ENCODE measurements at regions not wholly inside any gene's neighbourhood (a gene's known extent, or its start where the extent isn't known, plus 50 kb on each side); places are given as distances from the start of the nearest gene placed in this dataset.

DNA sequence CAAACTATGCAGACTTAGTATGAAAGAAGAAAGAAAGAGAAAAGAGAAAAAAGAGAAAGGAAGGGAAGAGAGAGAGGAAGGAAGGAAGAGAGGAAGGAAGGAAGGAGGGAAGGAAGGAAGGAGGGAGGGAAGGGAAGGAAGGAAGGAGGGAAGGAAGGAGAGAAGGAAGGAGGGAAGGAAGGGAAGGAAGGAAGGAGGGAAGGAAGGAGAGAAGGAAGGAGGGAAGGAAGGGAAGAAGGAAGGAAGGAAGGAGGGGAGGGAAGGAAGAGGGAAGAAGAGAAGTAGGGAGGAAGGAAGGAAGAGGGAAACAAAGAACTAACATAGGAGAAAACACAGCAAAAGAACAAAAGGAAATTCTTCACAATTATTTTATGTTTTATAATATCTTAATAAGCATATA, 502.1 kb downstream of the SOX6 start:
- peaks cover 6% of the 10 kb centered on the region for H3K4me1 ChIP-seq
- no peaks in the 10 kb centered on the region for H3K27me3 ChIP-seq
- DNase-seq, result no peak
- no peak overlapping the region for H3K27ac ChIP-seq
- TF ChIP-seq POLR2A (IDR thresholded peaks at IDR 0.05), result no peak
- TF ChIP-seq, protein P1, sequence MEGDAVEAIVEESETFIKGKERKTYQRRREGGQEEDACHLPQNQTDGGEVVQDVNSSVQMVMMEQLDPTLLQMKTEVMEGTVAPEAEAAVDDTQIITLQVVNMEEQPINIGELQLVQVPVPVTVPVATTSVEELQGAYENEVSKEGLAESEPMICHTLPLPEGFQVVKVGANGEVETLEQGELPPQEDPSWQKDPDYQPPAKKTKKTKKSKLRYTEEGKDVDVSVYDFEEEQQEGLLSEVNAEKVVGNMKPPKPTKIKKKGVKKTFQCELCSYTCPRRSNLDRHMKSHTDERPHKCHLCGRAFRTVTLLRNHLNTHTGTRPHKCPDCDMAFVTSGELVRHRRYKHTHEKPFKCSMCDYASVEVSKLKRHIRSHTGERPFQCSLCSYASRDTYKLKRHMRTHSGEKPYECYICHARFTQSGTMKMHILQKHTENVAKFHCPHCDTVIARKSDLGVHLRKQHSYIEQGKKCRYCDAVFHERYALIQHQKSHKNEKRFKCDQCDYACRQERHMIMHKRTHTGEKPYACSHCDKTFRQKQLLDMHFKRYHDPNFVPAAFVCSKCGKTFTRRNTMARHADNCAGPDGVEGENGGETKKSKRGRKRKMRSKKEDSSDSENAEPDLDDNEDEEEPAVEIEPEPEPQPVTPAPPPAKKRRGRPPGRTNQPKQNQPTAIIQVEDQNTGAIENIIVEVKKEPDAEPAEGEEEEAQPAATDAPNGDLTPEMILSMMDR (IDR thresholded peaks at IDR 0.05), result no peak
- intact Hi-C loops (cut with DNase I; ENCODE audit: low total_unique reads), result no loop called here
- no peaks in the 10 kb centered on the region for H3K36me3 ChIP-seq (ENCODE audit: low read depth, missing control alignments)
- H3K4me3 ChIP-seq, result no peak overlapping the region
- no peaks in the 10 kb centered on the region for H3K9me3 ChIP-seq

DNA sequence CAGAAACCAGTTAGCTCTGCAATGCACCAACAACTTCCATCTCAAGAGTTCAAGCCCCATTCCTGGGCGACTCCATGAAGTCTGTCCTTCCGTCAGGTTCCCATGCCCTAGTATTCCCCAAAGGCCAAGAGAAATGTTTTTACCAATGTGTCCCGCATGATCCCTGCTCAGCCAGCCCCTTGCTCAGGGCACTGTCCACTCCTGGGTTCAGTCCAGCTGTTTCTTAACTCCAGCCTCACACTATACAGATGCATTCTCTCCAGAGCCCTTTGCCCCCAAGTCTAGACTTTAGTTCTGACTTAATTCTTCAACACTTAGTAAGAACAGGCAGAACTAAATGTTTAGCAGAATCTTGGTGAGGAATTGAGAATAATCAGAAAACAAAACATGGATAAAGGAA, 497.5 kb downstream of the SOX6 start:
- H3K27me3 ChIP-seq, result no peaks in the 10 kb centered on the region
- H3K4me3 ChIP-seq, result no peak overlapping the region
- WGBS, 2 donors, result 87 to 94% methylated on average over 3 of the region's 3 CpGs
- DNase-seq, result no peak
- H3K36me3 ChIP-seq (ENCODE audit: low read depth, missing control alignments), result no peaks in the 10 kb centered on the region
- no peak for TF ChIP-seq POLR2A (IDR thresholded peaks at IDR 0.05)
- TF ChIP-seq, protein P1 (IDR thresholded peaks at IDR 0.05), result no peak
- no peaks in the 10 kb centered on the region for H3K4me1 ChIP-seq
- intact Hi-C loops (cut with DNase I; ENCODE audit: low total_unique reads), result no loop called here
- H3K27ac ChIP-seq, result no peak overlapping the region
- no peaks in the 10 kb centered on the region for H3K9me3 ChIP-seq

DNA sequence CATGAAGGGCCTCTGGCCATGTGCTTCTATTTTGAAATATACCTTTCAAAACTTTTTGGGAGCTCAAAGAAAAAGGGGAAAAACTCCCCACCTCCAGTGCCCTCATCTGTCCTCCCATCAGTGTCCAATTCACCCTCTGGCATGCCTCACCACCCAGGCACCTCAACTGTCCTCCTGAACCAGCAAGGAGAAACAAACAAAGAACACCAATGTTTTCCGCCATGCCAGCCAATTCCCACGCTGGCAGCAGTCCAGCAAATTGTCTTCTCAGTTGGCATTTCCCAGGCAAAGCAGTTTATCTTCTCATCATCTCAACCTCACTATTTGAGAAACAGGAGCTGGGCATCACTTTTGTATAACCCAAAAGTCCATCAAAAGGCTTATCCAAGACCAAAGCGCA, 496.9 kb downstream of the SOX6 start:
- no peak for TF ChIP-seq POLR2A (IDR thresholded peaks at IDR 0.05)
- TF ChIP-seq, protein P1 (IDR thresholded peaks at IDR 0.05), result no peak
- Histone ChIP-seq H3K9me3 (no peaks in the 10 kb centered on the region), H3K4me1 (no peaks in the 10 kb centered on the region), H3K27me3 (no peaks in the 10 kb centered on the region), H3K4me3 (no peak overlapping the region), H3K36me3 (ENCODE audit: low read depth, missing control alignments) (no peaks in the 10 kb centered on the region), H3K27ac (no peak overlapping the region)
- WGBS, 2 donors, result 85 to 97% methylated on average over 3 of the region's 3 CpGs
- intact Hi-C loops (cut with DNase I; ENCODE audit: low total_unique reads), result no loop called here
- DNase-seq, result no peak

DNA sequence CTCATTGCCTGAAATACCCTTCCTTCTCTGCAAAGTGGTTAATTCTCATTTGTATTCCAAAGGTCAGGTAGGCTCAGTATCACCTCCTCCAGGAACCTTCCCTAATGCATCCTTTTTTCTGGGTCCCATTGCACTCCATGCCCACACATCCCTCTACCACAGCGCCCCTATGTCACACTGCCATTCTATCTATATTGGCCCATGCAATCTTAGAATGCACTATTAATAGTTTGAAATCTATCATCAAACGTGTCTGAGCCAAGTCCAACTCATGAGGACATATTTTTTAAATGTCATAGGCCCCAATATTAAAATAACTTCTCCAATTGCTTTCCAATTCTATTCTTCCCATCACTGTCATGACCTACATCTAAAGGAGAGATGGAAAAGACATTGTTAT, 495.1 kb downstream of the SOX6 start:
- Histone ChIP-seq H3K9me3 (no peaks in the 10 kb centered on the region), H3K4me3 (no peak overlapping the region), H3K4me1 (no peaks in the 10 kb centered on the region), H3K27me3 (no peaks in the 10 kb centered on the region), H3K36me3 (ENCODE audit: low read depth, missing control alignments) (no peaks in the 10 kb centered on the region), H3K27ac (no peak overlapping the region)
- no peak for DNase-seq
- TF ChIP-seq, protein P1 (IDR thresholded peaks at IDR 0.05), result no peak
- TF ChIP-seq POLR2A (IDR thresholded peaks at IDR 0.05), result no peak
- WGBS, 2 donors, result 81 to 88% methylated on average over 2 of the region's 2 CpGs
- intact Hi-C loops (cut with DNase I; ENCODE audit: low total_unique reads), result no loop called here

DNA sequence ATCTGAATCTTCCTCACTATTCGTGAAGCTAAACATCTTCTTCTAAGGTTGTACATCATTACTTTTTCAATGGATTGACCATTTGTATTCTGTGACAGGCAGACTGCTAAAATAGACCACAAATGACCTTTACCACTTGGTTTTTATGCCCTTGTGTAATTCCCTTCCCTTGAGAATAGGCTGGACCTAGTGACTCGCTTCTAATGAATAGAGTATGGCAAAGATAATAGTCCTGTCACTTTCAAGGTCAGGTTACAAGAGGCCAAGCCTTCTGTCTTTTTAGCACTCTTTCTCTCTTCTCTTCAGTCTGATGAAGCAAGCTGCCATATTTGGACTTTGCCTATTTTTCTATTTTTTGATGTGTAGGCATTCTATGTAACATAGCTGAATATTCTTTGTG, 492.9 kb downstream of the SOX6 start:
- intact Hi-C loops (cut with DNase I; ENCODE audit: low total_unique reads), result no loop called here
- Histone ChIP-seq H3K4me1 (no peaks in the 10 kb centered on the region), H3K27me3 (no peaks in the 10 kb centered on the region), H3K9me3 (no peaks in the 10 kb centered on the region), H3K4me3 (no peak overlapping the region), H3K27ac (no peak overlapping the region), H3K36me3 (ENCODE audit: low read depth, missing control alignments) (no peaks in the 10 kb centered on the region)
- no peak for DNase-seq
- TF ChIP-seq, protein P1 (IDR thresholded peaks at IDR 0.05), result no peak
- no peak for TF ChIP-seq POLR2A (IDR thresholded peaks at IDR 0.05)
- 64 to 67% methylated on average over 2 of the region's 2 CpGs for WGBS, 2 donors
